NCI-H2227 (cell line): ENCODE measurements at regions not wholly inside any gene's neighbourhood (a gene's known extent, or its start where the extent isn't known, plus 50 kb on each side); places are given as distances from the start of the nearest gene placed in this dataset.

Experiments used
- DNase-seq: peaks from one replicate; lab custom pipeline; 2025; ENCODE audit not compliant: unreplicated experiment; lab: John Stamatoyannopoulos, UW

GRCh38 chr4:124189545-124189944 is 523.0 kb downstream of the ANKRD50 start:
- DNase-seq = no peak

DNA sequence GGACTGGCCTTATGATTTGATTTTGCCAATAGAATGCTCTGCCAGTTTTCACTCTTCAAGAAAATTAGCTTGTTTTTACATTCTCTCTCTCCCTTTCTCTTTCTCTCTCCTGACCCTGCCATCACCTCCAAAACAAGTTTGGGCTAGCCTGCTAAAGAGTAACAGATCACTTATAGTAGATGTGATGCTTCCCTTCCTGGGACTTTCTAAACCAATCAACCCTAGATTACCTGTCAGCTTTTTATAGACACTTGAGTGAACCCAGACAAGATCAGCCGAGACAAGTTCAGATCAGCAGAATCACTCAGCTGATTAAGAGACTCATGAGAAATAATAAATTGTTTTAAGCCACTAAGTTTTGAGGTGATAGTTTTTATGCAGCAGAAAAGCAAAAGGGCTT is 521.2 kb downstream of the ANKRD50 start:
- no peak for DNase-seq

- DNase-seq = no peak
Observed at GRCh38 chr4:124192544-124192943, 520.0 kb downstream of the ANKRD50 start.

GRCh38 chr4:124199185-124199584 is 513.3 kb downstream of the ANKRD50 start:
- DNase-seq = no peak

DNA sequence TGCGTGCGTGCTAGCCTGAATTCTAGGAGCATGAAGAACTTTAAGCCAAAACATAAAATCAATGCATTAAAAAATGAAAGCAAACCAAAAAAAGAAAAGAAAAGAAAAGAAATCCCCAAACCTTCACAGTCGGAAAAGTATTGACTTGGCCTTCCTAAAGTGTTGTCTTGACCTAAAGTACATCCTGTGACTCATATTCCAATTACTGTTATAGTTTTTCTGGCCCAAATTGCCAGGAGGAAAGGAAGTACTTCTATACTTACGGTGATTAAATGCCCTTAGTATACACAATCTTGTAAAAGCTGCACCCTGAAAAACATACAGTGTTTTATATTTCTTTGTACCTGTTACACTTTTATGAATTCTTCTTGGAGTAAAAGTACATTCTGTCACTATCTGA is 512.8 kb downstream of the ANKRD50 start:
- no peak for DNase-seq

DNA sequence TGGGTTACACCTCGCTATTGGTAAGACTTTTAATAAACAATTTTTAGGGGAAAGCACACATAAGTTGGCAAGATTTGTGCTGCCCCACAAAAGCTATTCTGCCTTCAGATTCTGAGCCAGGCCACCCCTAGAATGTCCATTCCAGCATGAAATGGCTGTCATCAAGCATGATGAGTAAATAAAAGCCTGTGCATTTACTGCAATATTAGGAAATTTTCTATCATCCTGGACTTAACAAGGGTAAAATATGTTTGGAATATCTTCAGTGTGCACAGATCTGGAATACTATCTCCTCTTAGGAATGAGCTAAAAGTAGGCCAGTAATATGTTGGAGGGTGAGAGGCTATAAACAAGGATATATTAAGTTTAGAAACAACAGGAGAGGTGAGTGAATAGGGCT is 510.9 kb downstream of the ANKRD50 start:
- DNase-seq = no peak

- DNase-seq = no peak
Observed at GRCh38 chr4:124202099-124202498, 510.4 kb downstream of the ANKRD50 start.

GRCh38 chr4:124203613-124204238 is 508.8 kb downstream of the ANKRD50 start:
- no peak for DNase-seq

GRCh38 chr4:124206779-124207605 is 505.5 kb downstream of the ANKRD50 start:
- no peak for DNase-seq

DNA sequence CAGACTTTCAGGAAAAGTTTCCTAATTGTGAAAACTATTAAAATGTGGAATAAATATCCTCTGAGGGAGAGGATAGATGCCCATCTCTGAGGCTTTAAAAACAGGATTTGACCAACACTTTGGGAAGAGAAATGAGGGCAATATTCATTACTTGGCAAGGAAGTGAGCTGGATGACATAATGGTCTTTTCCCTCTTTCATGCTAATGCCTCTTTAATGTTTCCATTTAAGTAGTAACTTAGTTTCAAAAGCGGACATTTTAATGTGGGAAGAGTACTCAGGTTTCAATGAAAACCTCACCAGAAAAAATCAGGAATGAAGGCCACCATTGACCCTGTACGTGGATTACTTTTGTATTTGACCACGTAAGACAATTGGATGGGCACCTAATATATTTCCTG is 503.3 kb downstream of the ANKRD50 start:
- DNase-seq = no peak

- no peak for DNase-seq
Observed at GRCh38 chr4:124209626-124210025, 502.9 kb downstream of the ANKRD50 start.

GRCh38 chr4:124210746-124211145 is 501.8 kb downstream of the ANKRD50 start:
- DNase-seq = no peak

GRCh38 chr4:124212815-124213630 is 499.5 kb downstream of the ANKRD50 start:
- DNase-seq = no peak

DNA sequence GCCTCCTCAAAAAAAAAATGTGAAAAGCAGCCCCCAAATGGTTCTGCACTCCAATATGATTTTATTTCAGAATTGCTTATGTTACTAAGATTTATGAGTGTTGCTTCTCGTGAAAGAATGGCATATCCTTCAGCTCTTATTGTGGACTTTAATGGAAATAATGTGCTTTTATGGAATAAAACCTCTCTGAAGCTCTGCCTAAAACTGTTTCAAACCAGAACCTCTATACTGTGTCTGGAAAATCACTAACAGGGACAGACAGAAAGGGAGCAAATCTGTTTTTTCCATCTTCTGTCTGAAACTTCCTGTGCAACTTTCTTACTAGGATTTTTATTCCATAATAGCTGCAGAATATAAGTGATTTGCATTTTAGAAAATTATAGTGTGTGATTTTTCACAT is 493.1 kb downstream of the ANKRD50 start:
- DNase-seq = no peak

- no peak for DNase-seq
Observed at GRCh38 chr4:124224256-124224655, 488.3 kb downstream of the ANKRD50 start.

DNA sequence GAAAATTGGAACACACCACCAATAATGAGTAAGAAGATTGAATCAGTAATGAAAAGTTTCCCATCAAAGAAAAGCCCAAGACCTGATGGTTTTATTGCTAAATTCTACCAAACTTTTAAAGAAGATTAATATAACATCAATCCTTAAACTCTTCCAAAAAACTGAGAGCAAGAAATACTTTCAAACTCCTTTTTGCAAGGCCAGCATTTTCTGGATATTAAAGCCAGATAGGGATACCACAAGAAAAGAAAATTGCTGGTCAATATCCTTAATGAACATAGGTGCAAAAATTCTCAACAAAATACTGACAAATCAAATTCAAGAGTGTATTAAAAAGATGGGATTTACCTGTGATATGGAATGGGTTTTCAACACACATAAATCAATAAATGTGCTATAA is 484.6 kb downstream of the ANKRD50 start:
- DNase-seq = no peak

DNA sequence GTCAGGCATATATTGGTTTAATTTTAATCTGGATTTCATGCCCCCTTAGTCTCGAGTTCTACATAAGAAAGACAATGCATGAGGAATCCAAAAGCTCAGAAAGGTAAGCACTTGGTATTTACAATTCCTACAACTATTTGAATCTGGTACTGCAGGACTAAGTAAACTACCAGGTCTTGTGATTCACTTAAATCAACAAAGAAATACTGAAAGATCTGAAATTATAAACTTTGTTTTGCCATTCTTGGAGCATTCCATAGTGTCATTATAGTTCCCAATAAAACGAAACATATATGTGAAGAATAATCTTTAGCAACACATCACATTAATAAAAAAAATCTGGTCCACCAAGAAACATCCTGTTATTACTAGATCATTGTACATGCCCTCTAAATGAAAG is 482.3 kb downstream of the ANKRD50 start:
- no peak for DNase-seq

- DNase-seq = no peak
Observed at GRCh38 chr4:124234771-124235170, 477.8 kb downstream of the ANKRD50 start.

- no peak for DNase-seq
Observed at GRCh38 chr4:124243671-124244366, 468.7 kb downstream of the ANKRD50 start.

DNA sequence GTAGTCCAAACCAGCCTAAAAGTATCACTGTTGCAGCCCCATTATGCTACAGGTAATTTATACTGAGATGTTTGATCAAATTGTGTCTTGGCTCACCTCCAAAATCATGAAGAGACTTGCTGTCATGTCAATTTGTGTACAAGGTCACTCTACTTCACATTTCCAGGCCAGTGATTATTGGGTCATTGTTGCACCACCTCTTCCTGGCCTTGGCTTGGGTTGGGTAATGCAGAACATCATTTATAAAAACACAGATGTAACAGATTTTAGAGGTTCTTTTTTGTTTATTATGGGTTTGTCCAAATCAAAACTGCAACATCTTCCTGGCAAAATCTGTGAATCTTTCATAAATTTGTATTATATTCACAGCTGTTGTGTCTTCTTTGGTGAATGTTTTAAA is 459.5 kb downstream of the ANKRD50 start:
- DNase-seq = no peak
